Mesenchymal stem cell (in vitro differentiated cells and primary cell): ENCODE measurements at regions not wholly inside any gene's neighbourhood (a gene's known extent, or its start where the extent isn't known, plus 50 kb on each side); places are given as distances from the start of the nearest gene placed in this dataset.

Experiments used
- DNase-seq: peaks from one replicate; pipeline ENCODE4 v3.0.0-alpha.2; 2013
- H2AFZ ChIP-seq: one replicate; pipeline ENCODE4 v1.6.1; 2013; ENCODE audit warnings: low read depth, mild to moderate bottlenecking, control low read depth, inconsistent platforms, low read length, moderate library complexity
- H2AK5ac ChIP-seq: 2 replicates; pipeline ENCODE4 v1.6.1; 2013; ENCODE audit warnings: low read length, moderate library complexity, mild to moderate bottlenecking, inconsistent platforms; ENCODE audit not compliant: severe bottlenecking
- H2BK120ac ChIP-seq: one replicate; pipeline ENCODE4 v1.6.1; 2013; ENCODE audit warnings: low read depth, mild to moderate bottlenecking, inconsistent platforms, low read length, moderate library complexity
- H2BK12ac ChIP-seq, 2 experiments: one replicate each; pipeline ENCODE4 v1.6.1; 2013; ENCODE audit warnings: inconsistent platforms in 2 of 2, low read length in 2 of 2, mild to moderate bottlenecking in 2 of 2, moderate library complexity in 2 of 2, control low read depth in 1 of 2
- H2BK15ac ChIP-seq: one replicate; pipeline ENCODE4 v1.6.1; 2013; ENCODE audit warnings: mild to moderate bottlenecking, low read depth, inconsistent platforms; ENCODE audit not compliant: poor library complexity, severe bottlenecking
- H2BK5ac ChIP-seq: 2 replicates; pipeline ENCODE4 v1.6.1; 2013; ENCODE audit warnings: low read depth, mild to moderate bottlenecking, low read length, control low read depth, inconsistent platforms; ENCODE audit not compliant: poor library complexity, severe bottlenecking
- H3K14ac ChIP-seq, 2 experiments: one replicate each; pipeline ENCODE4 v1.6.1; 2013; ENCODE audit warnings: inconsistent platforms in 2 of 2, low read length in 2 of 2, control low read depth in 1 of 2, mild to moderate bottlenecking in 1 of 2, moderate library complexity in 1 of 2
- H3K18ac ChIP-seq, 2 experiments: one replicate each; pipeline ENCODE4 v1.6.1; 2013; ENCODE audit warnings: inconsistent platforms in 2 of 2, low read length in 2 of 2, control low read depth in 1 of 2, low read depth in 1 of 2, mild to moderate bottlenecking in 1 of 2
- H3K23ac ChIP-seq, 2 experiments: one replicate each; pipeline ENCODE4 v1.6.1; 2013; ENCODE audit warnings: inconsistent platforms in 2 of 2, low read length in 2 of 2, mild to moderate bottlenecking in 2 of 2, moderate library complexity in 2 of 2, control low read depth in 1 of 2
- H3K27ac ChIP-seq: 2 replicates; pipeline ENCODE4 v1.5.1; 2013; ENCODE audit warnings: mild to moderate bottlenecking, moderate library complexity, low read length, control low read depth, inconsistent platforms; ENCODE audit not compliant: poor library complexity, severe bottlenecking
- H3K27me3 ChIP-seq, 2 experiments: 2 replicates each; pipeline versions ENCODE4 v1.6.1 to v1.7.0; 2013; ENCODE audit warnings: low read length in 2 of 2, mild to moderate bottlenecking in 2 of 2, moderate library complexity in 2 of 2, control low read depth in 1 of 2, inconsistent platforms in 1 of 2; ENCODE audit not compliant: control insufficient read depth in 1 of 2, insufficient read depth in 1 of 2
- H3K36me3 ChIP-seq, 2 experiments: 2 replicates each; pipeline versions ENCODE4 v1.6.1 to v1.7.0; 2013; ENCODE audit warnings: low read length in 2 of 2, control low read depth in 1 of 2, inconsistent platforms in 1 of 2, low read depth in 1 of 2, mild to moderate bottlenecking in 1 of 2; ENCODE audit not compliant: insufficient read depth in 2 of 2, control insufficient read depth in 1 of 2
- H3K4ac ChIP-seq, 2 experiments: one replicate each; pipeline ENCODE4 v1.6.1; 2013; ENCODE audit warnings: inconsistent platforms in 2 of 2, low read length in 2 of 2, mild to moderate bottlenecking in 2 of 2, moderate library complexity in 2 of 2, control low read depth in 1 of 2, low read depth in 1 of 2
- H3K4me1 ChIP-seq: 2 replicates; pipeline ENCODE4 v1.6.1; 2013; ENCODE audit warnings: low read depth, low read length, control low read depth; ENCODE audit not compliant: control insufficient read depth, insufficient read depth
- H3K4me2 ChIP-seq: 2 replicates; pipeline ENCODE4 v1.6.1; 2013; ENCODE audit warnings: low read length, mild to moderate bottlenecking, inconsistent platforms; ENCODE audit not compliant: poor library complexity, severe bottlenecking
- H3K4me3 ChIP-seq, 2 experiments: 2 replicates each; pipeline versions ENCODE4 v1.5.1 to v1.7.0; 2013; ENCODE audit warnings: low read length in 2 of 2, mild to moderate bottlenecking in 2 of 2, control low read depth in 1 of 2, low read depth in 1 of 2; ENCODE audit not compliant: insufficient read depth in 1 of 2
- H3K79me1 ChIP-seq: replicated peaks from 2 replicates; pipeline ENCODE4 v1.6.1; 2013; ENCODE audit warnings: mild to moderate bottlenecking, control low read depth, low read length, inconsistent platforms; ENCODE audit not compliant: poor library complexity, severe bottlenecking
- H3K9ac ChIP-seq: 2 replicates; pipeline ENCODE4 v1.7.0; 2013; ENCODE audit warnings: mild to moderate bottlenecking, low read length, moderate library complexity
- H3K9me3 ChIP-seq: 2 replicates; pipeline ENCODE4 v1.7.0; 2013; ENCODE audit warnings: mild to moderate bottlenecking, low read length; ENCODE audit not compliant: control insufficient read depth
- H4K8ac ChIP-seq: one replicate; pipeline ENCODE4 v1.6.1; 2013; ENCODE audit warnings: inconsistent platforms, mild to moderate bottlenecking, low read length, moderate library complexity
- H4K91ac ChIP-seq: one replicate; pipeline ENCODE4 v1.6.1; 2013; ENCODE audit warnings: mild to moderate bottlenecking, low read length, inconsistent platforms
- WGBS: methylation state at CpG from one replicate; pipeline ENCODE4 v1.1.7; 2013; ENCODE audit warnings: mixed read lengths; 5-methylcytosine and 5-hydroxymethylcytosine counted together

DNA sequence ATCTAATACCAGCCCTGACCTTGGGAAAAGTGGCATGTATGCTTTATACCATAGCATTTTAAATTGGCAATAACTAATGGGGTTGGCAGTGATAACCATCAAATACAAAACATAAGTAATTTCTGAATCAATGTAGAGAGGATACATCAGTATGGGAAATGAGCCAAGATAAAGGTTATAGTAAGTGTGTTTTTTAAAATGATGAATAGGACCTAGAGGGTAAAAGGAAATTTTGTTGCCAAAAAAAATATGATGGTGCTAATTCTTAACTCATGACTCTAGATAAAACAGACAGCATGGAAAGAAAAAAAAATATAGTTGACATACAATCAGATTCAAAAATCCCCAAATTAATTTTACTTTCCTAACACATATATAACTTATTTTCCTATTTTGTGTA lies 75.4 kb upstream of the ROBO1 start:
- Histone ChIP-seq H3K4ac (no peak overlapping the region), H3K4me1 (no peaks in the 10 kb centered on the region), H3K36me3 (no peaks in the 10 kb centered on the region), H2BK5ac (no peak overlapping the region), H4K91ac (no peak overlapping the region), H3K27me3 (no peaks in the 10 kb centered on the region), H4K8ac (no peak overlapping the region), H3K14ac (no peak overlapping the region), H2BK120ac (no peak overlapping the region), H2BK12ac (no peak overlapping the region), H3K18ac (no peak overlapping the region), H3K79me1 (no peaks in the 10 kb centered on the region), H3K4me2 (no peak overlapping the region), H2AK5ac (no peak overlapping the region), H3K4me3 (no peak overlapping the region), H3K9ac (no peak overlapping the region), H3K23ac (no peak overlapping the region), H3K27ac (no peak overlapping the region), H3K9me3 (no peaks in the 10 kb centered on the region), H2AFZ (no peak overlapping the region), H2BK15ac (no peak overlapping the region)
- no peak for DNase-seq

- Histone ChIP-seq H4K8ac (no peak overlapping the region), H4K91ac (no peak overlapping the region), H3K27ac (no peak overlapping the region), H2BK120ac (no peak overlapping the region), H3K36me3 (no peaks in the 10 kb centered on the region), H3K4me1 (no peaks in the 10 kb centered on the region), H3K27me3 (no peaks in the 10 kb centered on the region), H3K14ac (no peak overlapping the region), H3K9ac (no peak overlapping the region), H2BK12ac (no peak overlapping the region), H3K18ac (no peak overlapping the region), H3K4me2 (no peak overlapping the region), H2AK5ac (no peak overlapping the region), H3K79me1 (no peaks in the 10 kb centered on the region), H2BK15ac (no peak overlapping the region), H3K9me3 (peaks cover 10% of the 10 kb centered on the region), H3K4me3 (no peak overlapping the region), H2AFZ (no peak overlapping the region), H3K23ac (no peak overlapping the region), H2BK5ac (no peak overlapping the region), H3K4ac (no peak overlapping the region)
- no peak for DNase-seq
- WGBS: 76% methylated on average over 3 of the region's 4 CpGs
These were observed 67.9 kb upstream of the ROBO1 start for GRCh38 chr3:79835701-79836100.

GRCh38 chr3:79824166-79824565 lies 56.4 kb upstream of the ROBO1 start:
- Histone ChIP-seq H2BK12ac (no peak overlapping the region), H3K4ac (no peak overlapping the region), H3K4me3 (no peak overlapping the region), H4K8ac (no peak overlapping the region), H3K36me3 (no peaks in the 10 kb centered on the region), H3K18ac (no peak overlapping the region), H3K9me3 (peaks cover 16% of the 10 kb centered on the region), H2BK120ac (no peak overlapping the region), H3K23ac (no peak overlapping the region), H4K91ac (no peak overlapping the region), H2AK5ac (no peak overlapping the region), H3K27me3 (no peaks in the 10 kb centered on the region), H3K4me1 (no peaks in the 10 kb centered on the region), H2BK15ac (no peak overlapping the region), H3K14ac (no peak overlapping the region), H2BK5ac (no peak overlapping the region), H3K9ac (no peak overlapping the region), H3K4me2 (no peak overlapping the region), H3K27ac (no peak overlapping the region), H3K79me1 (no peaks in the 10 kb centered on the region), H2AFZ (no peak overlapping the region)
- 79% methylated on average over 11 of the region's 11 CpGs for WGBS
- DNase-seq: no peak

GRCh38 chr3:79822076-79822475 lies 54.3 kb upstream of the ROBO1 start:
- no peak for DNase-seq
- H3K23ac ChIP-seq: no peak overlapping the region
- H4K8ac ChIP-seq: no peak overlapping the region
- H2BK12ac ChIP-seq: no peak overlapping the region
- no peak overlapping the region for H3K18ac ChIP-seq
- no peak overlapping the region for H2AFZ ChIP-seq
- H2BK5ac ChIP-seq: no peak overlapping the region
- H4K91ac ChIP-seq: no peak overlapping the region
- no peak overlapping the region for H2BK120ac ChIP-seq
- no peak overlapping the region for H3K4ac ChIP-seq
- no peak overlapping the region for H3K9ac ChIP-seq
- no peaks in the 10 kb centered on the region for H3K4me1 ChIP-seq
- no peaks in the 10 kb centered on the region for H3K27me3 ChIP-seq
- H2AK5ac ChIP-seq: no peak overlapping the region
- peaks cover 11% of the 10 kb centered on the region for H3K9me3 ChIP-seq
- H2BK15ac ChIP-seq: no peak overlapping the region
- 51% methylated on average over 2 of the region's 2 CpGs for WGBS
- H3K36me3 ChIP-seq: no peaks in the 10 kb centered on the region
- H3K14ac ChIP-seq: no peak overlapping the region
- no peak overlapping the region for H3K4me2 ChIP-seq
- H3K4me3 ChIP-seq: no peak overlapping the region
- H3K79me1 ChIP-seq: no peaks in the 10 kb centered on the region
- no peak overlapping the region for H3K27ac ChIP-seq
